ENCODE measurements at regions not wholly inside any gene's neighbourhood (a gene's known extent, or its start where the extent isn't known, plus 50 kb on each side); places are given as distances from the start of the nearest gene placed in this dataset.

- ChIA-PET POLR2A (no interaction called here), CTCF (no interaction called here)
- ATAC-seq, result no peak
Observed at GRCh38 chr5:122690266-122690665, 84.6 kb upstream of the SNX2 start.

More at GRCh38 chr5:122690266-122690665, 84.6 kb upstream of the SNX2 start:
- H3K27ac ChIP-seq (ENCODE audit: low read depth, low read length), result no peak overlapping the region
- H3K36me3 ChIP-seq (ENCODE audit: control insufficient read depth in 1 of 2, insufficient read depth in 2 of 2, low read length in 2 of 2), result no peaks in the 10 kb centered on the region
- H3K27me3 ChIP-seq (ENCODE audit: insufficient read depth, low read length), result no peaks in the 10 kb centered on the region
- H3K4me1 ChIP-seq (ENCODE audit: control insufficient read depth in 1 of 2, insufficient read depth in 2 of 2, low read length in 2 of 2), result no peaks in the 10 kb centered on the region
- no TSS peak for BruUV-seq (replicated peaks)
- intact Hi-C loops (cut with micrococcal nuclease), result no loop called here
- no peak for TF ChIP-seq ATF3 (IDR thresholded peaks at IDR 0.05)
- TF ChIP-seq TCF7L2 (IDR thresholded peaks at IDR 0.05; ENCODE audit: borderline replicate concordance, extremely low read depth, insufficient read depth, insufficient read length), result no peak
- TF ChIP-seq ELF1 (IDR thresholded peaks at IDR 0.05; ENCODE audit: borderline replicate concordance, low read depth), result no peak
- TF ChIP-seq YY1 (IDR thresholded peaks at IDR 0.05; ENCODE audit: extremely low read depth, insufficient replicate concordance, low read depth, low read length), result no peak
- TF ChIP-seq JUND (IDR thresholded peaks at IDR 0.05), result no peak
- no peak for TF ChIP-seq CTCF (IDR thresholded peaks at IDR 0.05 in 2 of 3, conservative IDR thresholded peaks at IDR 0.05 in 1 of 3; ENCODE audit: borderline replicate concordance in 1 of 3, insufficient read depth in 1 of 3, low read depth in 2 of 3, low read length in 2 of 3)
- TF ChIP-seq CEBPB (IDR thresholded peaks at IDR 0.05; ENCODE audit: low read depth), result no peak
- no peak for TF ChIP-seq EGR1 (IDR thresholded peaks at IDR 0.05; ENCODE audit: low read depth)
- TF ChIP-seq EZH2 (IDR thresholded peaks at IDR 0.05), result no peak
- no peak for TF ChIP-seq SP1 (IDR thresholded peaks at IDR 0.05; ENCODE audit: low read depth)
- no peak for TF ChIP-seq SRF (IDR thresholded peaks at IDR 0.05; ENCODE audit: low read depth)
- no peak for TF ChIP-seq ZBTB33 (IDR thresholded peaks at IDR 0.05; ENCODE audit: extremely low read depth, insufficient replicate concordance, low read length)
- TF ChIP-seq POLR2AphosphoS5 (IDR thresholded peaks at IDR 0.05; ENCODE audit: low read depth, low read length), result no peak
- no peak for TF ChIP-seq FOSL1 (IDR thresholded peaks at IDR 0.05; ENCODE audit: low read depth)
- TF ChIP-seq SIN3A (IDR thresholded peaks at IDR 0.05; ENCODE audit: low read depth), result no peak
- TF ChIP-seq CBX3 (IDR thresholded peaks at IDR 0.05; ENCODE audit: low read depth), result no peak
- TF ChIP-seq MAX (IDR thresholded peaks at IDR 0.05), result no peak
- no peak overlapping the region for H3K4me2 ChIP-seq (ENCODE audit: low read length)
- no peaks in the 10 kb centered on the region for H4K20me1 ChIP-seq (ENCODE audit: insufficient read depth)
- H3K79me2 ChIP-seq (ENCODE audit: insufficient read depth, low read length), result no peaks in the 10 kb centered on the region
- no peak overlapping the region for H2AFZ ChIP-seq (ENCODE audit: low read depth, low read length, poor library complexity, severe bottlenecking)
- no peak overlapping the region for H3K4me3 ChIP-seq (replicated peaks in 1 of 2; ENCODE audit: low read depth in 1 of 2, low read length in 2 of 2)
- no peak overlapping the region for H3K9ac ChIP-seq (ENCODE audit: low read length)
- H3K9me2 ChIP-seq (ENCODE audit: insufficient read depth), result no peaks in the 10 kb centered on the region
- H3K9me3 ChIP-seq (ENCODE audit: control insufficient read depth in 1 of 2, insufficient read depth in 1 of 2, low read depth in 1 of 2, low read length in 2 of 2), result no peaks in the 10 kb centered on the region
- RAD21 ChIA-PET (ENCODE audit: low non-redundant PET in 1 of 2, low total read pairs in 2 of 2, uncharacterized antibody in 2 of 2, unreplicated experiment in 2 of 2), result no interaction called here
- no peak for DNase-seq (ENCODE audit: low read depth, low spot score)
